AG10803 (cell line): ENCODE measurements at regions not wholly inside any gene's neighbourhood (a gene's known extent, or its start where the extent isn't known, plus 50 kb on each side); places are given as distances from the start of the nearest gene placed in this dataset.
"Not testable (repeated sequence)": the region's sequence is repeated elsewhere in the genome, so short reads cannot be mapped to it uniquely, and the experiment has no call there.

Source experiments
- DNase-seq: peaks from one replicate; pipeline ENCODE4 v3.0.0; 2010; ENCODE audit warnings: low read depth
- H3K4me3 ChIP-seq: 2 replicates; pipeline ENCODE4 v1.5.1; 2011; ENCODE audit warnings: mild to moderate bottlenecking, low read length, control low read depth
- CTCF ChIP-seq: conservative IDR thresholded peaks from 2 replicates; pipeline ENCODE4 v1.5.1; 2011; ENCODE audit warnings: mild to moderate bottlenecking, low read length, control low read depth, inconsistent platforms

GRCh38 chr7:6953138-6953797 lies 127.2 kb upstream of the CCZ1B start:
- TF ChIP-seq CTCF, result peak; percentile 39
- DNase-seq, H3K4me3 ChIP-seq: not testable (repeated sequence)

GRCh38 chr7:6953798-6954181 lies 127.7 kb upstream of the CCZ1B start:
- not testable (repeated sequence) for DNase-seq, H3K4me3 ChIP-seq

GRCh38 chr7:6955385-6955784 lies 129.3 kb upstream of the CCZ1B start:
- not testable (repeated sequence) for DNase-seq

GRCh38 chr7:6955990-6956566 lies 130.0 kb upstream of the CCZ1B start:
- DNase-seq, H3K4me3 ChIP-seq: not testable (repeated sequence)

More at GRCh38 chr7:6955385-6955784, 129.3 kb upstream of the CCZ1B start:
- not testable (repeated sequence) for H3K4me3 ChIP-seq

- not testable (repeated sequence) for DNase-seq, H3K4me3 ChIP-seq
Measured at GRCh38 chr7:6958371-6958770, 132.3 kb upstream of the CCZ1B start.

GRCh38 chr7:6959942-6960341 lies 133.9 kb upstream of the CCZ1B start:
- H3K4me3 ChIP-seq, DNase-seq: not testable (repeated sequence)

GRCh38 chr7:6962871-6963270 lies 136.8 kb upstream of the CCZ1B start:
- not testable (repeated sequence) for DNase-seq, H3K4me3 ChIP-seq

GRCh38 chr7:6965051-6965450 lies 139.0 kb upstream of the CCZ1B start:
- TF ChIP-seq CTCF, result peak; percentile 16
- not testable (repeated sequence) for H3K4me3 ChIP-seq
- DNase-seq, result peak; percentile 5

- H3K4me3 ChIP-seq, DNase-seq: not testable (repeated sequence)
Measured at GRCh38 chr7:6970180-6970579, 144.1 kb upstream of the CCZ1B start.

- DNase-seq, H3K4me3 ChIP-seq: not testable (repeated sequence)
Measured at GRCh38 chr7:6974876-6975275, 148.8 kb upstream of the CCZ1B start.

- H3K4me3 ChIP-seq, DNase-seq: not testable (repeated sequence)
Measured at GRCh38 chr7:6975346-6975745, 149.3 kb upstream of the CCZ1B start.

GRCh38 chr7:6977368-6977767 lies 151.3 kb upstream of the CCZ1B start:
- not testable (repeated sequence) for H3K4me3 ChIP-seq, DNase-seq

- not testable (repeated sequence) for DNase-seq, H3K4me3 ChIP-seq
Measured at GRCh38 chr7:6978326-6978725, 152.3 kb upstream of the CCZ1B start.

GRCh38 chr7:6979456-6979855 lies 153.4 kb upstream of the CCZ1B start:
- not testable (repeated sequence) for H3K4me3 ChIP-seq, DNase-seq

- not testable (repeated sequence) for H3K4me3 ChIP-seq, DNase-seq
Measured at GRCh38 chr7:6982375-6982774, 156.3 kb upstream of the CCZ1B start.

- H3K4me3 ChIP-seq, DNase-seq: not testable (repeated sequence)
Measured at GRCh38 chr7:6986892-6987291, 160.8 kb upstream of the CCZ1B start.

- DNase-seq, H3K4me3 ChIP-seq: not testable (repeated sequence)
Measured at GRCh38 chr7:6988608-6989007, 162.5 kb upstream of the CCZ1B start.

- H3K4me3 ChIP-seq, DNase-seq: not testable (repeated sequence)
Measured at GRCh38 chr7:6989968-6990367, 163.9 kb upstream of the CCZ1B start.
